GM21381 (cell line): ENCODE measurements at regions not wholly inside any gene's neighbourhood (a gene's known extent, or its start where the extent isn't known, plus 50 kb on each side); places are given as distances from the start of the nearest gene placed in this dataset.
A peak's percentile ranks its signal among the peaks of the same experiment; 100 is the strongest.
"Not testable (repeated sequence)": the region's sequence is repeated elsewhere in the genome, so short reads cannot be mapped to it uniquely, and the experiment has no call there.

Experiments
- ATAC-seq: cut with Tn5 transposase; IDR thresholded peaks from one replicate; pipeline ENCODE4 v1.9.1; 2021; ENCODE audit warnings: mild to moderate bottlenecking, moderate library complexity; ENCODE audit not compliant: unreplicated experiment

DNA sequence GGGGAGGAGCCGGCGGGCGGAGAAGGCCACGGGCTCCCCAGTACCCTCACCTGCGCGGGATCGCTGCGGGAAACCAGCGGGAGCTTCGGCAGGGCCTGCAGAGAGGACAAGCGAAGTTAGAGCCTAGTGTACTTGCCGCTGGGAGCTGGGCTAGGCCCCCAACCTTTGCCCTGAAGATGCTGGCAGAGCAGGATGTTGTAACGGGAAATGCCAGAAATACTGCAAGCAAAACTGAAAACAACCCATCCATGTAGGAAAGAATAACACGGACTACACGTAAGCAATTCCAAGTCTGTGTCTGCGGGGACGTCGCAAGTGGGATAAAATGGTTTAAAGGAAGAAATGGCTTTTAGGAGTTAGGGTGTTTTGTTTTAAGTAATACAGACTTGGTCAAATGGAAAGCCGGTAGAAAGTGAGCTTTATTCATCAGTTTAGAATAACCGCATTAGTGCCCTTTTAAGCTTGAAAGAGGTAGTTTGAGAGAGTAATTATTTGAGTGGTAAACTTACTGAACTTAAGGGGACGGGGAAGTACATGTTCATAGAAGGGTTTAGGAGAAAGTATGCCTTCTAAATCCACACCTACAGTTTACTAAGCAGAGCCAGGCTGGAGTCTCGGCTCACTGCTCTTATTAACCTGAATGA lies 121.3 kb upstream of the NIPA1 start:
- ATAC-seq = peak; percentile 27

DNA sequence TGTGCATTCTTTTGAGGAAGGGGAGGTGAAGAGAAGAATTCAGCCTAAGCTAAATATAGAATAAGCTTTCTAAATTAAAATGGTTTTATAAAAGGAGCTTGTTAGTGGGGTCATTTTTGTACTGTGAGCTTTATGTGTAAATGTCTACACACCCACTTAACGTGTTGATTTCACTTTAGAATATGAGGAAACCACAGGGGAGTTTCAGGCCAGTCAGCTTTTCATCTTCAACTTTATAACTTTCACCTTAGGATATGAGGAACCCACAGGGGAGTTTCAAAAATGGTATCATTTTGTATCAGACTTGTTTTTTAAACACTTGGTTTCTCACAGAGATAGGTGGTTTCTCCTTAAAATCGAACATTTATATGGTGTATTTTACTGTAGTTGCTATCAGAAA lies 120.7 kb upstream of the NIPA1 start:
- peak; percentile 20 for ATAC-seq

DNA sequence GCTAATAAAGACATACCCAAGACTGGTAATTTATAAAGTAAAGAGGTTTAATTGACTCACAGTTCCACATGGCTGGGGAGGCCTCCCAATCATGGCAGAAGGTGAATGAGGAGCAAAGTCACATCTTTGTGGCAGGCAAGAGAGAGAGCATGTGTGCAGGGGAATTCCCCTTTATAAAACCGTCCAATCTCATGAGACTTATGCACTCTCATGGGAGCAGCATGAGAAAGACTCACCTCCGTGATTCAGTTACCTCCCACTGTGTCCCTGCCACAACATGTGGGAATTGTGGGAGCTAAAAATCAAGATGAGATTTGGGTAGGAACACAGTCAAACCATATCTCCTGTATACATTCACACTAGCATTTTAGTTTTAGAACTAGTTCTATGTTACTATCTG lies 101.7 kb upstream of the NIPA1 start:
- ATAC-seq = not testable (repeated sequence)

DNA sequence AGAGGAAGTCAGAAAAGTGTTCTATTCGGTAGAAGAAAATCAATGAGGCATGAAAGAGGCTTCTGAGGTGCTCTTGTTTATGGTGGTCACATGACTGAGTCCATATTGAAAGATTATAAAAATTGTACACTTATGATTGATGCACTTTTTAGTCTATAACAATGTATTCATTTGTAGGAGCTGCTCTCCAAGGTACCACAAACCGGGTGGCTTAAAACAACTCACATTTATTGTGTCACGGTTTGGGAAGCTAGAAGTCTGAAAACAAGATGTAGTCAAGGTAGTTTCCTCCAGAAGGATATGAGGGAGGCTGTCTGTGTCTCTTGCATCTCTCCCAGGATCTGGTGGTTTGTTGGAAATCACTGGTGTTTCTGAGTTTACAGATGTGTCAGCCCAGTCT lies 86.6 kb upstream of the NIPA1 start:
- ATAC-seq = not testable (repeated sequence)

DNA sequence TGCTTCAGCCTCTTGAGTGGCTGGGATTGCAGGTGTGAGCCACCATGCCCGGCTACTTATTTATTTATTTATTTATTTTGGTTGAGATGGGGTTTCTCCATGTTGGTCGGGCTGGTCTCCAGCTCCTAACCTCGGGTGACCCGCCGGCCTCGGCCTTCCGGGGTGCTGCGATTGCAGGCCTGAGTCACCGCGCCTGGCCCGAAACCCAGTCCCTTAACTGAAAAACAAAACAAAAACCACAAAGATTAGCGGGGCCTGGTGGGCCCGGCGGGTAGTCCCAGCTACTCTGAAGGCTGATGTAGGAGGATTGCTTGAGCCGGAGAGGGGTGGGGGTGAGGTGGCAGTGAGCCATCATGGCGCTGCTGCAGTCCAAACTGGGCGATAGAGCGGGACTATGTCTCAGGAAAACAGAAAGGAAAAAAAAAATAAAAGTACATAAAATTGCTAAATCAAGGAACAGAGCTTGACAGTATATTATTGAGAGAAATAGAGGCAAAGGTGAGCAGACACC lies 75.6 kb upstream of the NIPA1 start:
- ATAC-seq = not testable (repeated sequence)

DNA sequence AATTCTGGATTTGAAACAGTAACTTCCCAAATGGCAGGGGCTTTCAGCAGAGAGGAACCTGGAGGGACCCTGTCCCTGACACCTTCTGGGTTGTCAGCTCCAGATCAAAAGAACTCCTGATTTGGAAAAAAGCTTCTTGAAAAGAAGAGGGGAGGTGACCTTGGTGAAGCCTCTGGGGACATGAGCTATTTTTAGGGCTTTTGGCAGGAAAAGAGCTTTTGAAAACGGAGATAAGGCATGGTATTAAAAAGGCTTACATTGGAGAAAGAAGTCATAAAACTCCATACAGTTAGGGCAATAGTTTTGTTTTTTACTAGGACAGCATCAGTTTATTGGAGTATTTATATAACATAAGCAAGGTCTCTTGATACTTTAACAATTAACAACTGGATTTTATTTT lies 72.5 kb upstream of the NIPA1 start:
- not testable (repeated sequence) for ATAC-seq

DNA sequence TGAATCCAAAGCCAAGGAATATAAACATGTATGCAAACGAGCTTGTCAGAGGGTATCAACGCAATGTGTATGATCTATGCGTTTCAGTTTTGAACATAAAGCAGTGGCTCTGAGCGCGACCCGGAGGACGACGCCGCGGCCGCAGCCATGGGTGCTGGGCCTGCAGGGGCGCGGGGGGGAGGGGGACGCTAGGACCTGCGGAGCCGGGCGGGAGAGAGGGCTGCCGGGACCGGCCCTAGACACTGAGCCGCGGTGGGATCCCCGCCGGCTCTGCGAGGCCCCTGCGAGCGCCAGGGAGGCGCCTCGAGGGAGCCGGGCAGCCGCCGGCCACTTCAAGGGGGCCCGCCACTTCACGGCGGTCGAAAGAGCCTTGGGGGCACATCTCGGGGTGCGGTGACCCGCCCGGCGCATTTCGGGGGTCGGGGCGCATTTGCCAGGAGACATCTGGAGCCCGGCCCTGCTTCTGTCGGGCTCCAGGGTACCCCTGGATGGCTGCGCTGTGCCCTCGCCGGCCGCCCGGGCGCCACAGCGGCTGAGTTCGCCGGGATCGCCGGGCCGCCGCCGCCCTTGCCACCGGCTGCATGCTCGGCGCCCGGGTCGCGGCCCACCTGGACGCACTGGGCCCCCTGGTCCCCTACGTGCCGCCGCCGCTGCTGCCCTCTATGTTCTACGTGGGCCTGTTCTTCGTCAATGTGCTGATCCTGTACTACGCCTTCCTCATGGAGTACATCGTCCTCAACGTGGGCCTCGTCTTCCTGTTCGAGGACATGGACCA lies 71.9 kb upstream of the NIPA1 start:
- not testable (repeated sequence) for ATAC-seq

DNA sequence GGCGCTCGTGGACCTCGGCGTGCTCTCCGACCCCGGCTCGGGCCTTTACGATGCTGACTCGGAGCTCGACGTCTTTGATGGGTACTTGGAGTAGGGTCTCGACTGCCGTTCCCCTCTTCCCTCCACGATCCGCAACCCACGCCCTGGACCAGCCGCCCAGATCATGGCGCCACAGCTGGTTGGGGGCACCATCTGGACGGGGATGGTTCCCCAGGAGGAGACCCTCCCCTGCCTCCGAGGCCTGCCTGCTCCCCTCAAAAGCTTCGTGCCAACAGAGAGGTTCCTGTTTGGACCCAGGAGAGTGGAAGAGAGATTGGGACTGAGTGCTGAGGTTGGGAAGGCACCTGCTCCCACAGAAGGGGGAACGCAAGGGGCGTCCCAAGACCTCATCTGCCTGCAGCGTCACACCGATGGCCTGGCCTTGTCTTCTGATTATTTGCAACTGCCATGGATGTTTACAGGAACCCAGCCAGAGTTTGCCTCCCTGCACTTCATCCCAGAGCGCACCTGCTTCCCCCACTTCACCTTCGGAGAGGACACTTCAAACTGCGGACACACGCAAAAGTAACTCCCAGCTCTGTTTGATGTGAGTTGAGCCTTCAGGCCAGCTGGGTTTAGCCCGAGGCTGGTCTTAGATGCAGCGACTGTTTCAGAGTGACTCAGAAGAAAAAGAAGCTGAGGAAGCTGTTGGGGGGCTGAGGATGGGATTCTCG lies 71.2 kb upstream of the NIPA1 start:
- not testable (repeated sequence) for ATAC-seq

DNA sequence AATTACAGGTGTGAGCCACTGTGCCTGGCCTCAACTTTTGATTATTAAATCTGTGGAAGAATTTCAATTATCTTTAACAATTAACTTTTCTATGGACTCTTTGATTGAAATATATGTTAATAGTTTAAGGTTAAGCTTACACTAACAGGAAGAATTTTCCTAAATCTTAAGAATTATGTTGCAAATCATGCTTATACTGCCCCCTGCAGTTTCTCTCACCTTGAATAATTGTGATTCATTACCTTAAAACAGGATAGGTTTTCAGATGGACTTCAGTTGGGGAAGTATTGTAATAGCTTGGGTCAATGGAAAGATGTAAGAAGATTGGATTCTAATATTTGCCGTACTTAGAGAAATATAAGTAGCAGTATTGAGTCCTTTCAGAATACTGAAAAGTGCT lies 66.5 kb upstream of the NIPA1 start:
- not testable (repeated sequence) for ATAC-seq

DNA sequence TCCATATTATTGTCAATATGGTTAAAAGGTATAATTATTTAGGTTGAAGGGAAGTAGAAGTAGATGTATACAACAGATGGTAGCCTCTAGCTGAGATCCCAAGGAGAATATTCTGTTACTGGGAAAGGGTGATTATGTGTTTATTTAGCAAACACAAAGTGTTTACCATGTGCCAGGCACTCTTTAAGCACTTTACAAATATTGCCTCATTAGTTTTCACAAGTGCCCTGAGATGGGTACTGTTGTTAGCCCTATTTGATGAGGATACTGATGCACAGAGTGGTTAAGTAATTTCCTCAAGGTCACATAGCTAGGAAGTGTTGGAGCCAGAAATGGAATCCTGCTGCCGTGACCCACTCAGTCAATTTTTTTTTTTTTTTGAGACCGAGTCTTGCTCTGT lies 60.3 kb upstream of the NIPA1 start:
- not testable (repeated sequence) for ATAC-seq

DNA sequence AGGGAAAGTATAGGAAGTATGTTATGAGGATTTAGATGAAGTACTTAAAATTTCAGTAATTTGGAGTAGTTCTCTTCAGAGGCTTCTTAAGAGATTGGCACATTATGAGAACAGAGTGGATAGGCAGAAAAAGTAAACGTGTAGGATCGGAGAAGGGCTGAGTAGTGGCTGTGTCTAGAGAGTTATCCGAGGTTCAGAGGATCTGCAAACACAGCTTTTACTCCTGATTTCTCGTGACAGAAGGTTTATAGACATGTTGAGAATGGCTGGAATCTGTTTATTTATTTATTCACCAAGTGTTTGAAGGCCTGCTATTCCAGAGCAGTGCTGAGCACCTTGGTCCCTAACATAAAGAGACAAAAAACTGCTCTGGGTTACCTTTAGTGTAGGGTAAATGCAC lies 51.4 kb upstream of the NIPA1 start:
- not testable (repeated sequence) for ATAC-seq

DNA sequence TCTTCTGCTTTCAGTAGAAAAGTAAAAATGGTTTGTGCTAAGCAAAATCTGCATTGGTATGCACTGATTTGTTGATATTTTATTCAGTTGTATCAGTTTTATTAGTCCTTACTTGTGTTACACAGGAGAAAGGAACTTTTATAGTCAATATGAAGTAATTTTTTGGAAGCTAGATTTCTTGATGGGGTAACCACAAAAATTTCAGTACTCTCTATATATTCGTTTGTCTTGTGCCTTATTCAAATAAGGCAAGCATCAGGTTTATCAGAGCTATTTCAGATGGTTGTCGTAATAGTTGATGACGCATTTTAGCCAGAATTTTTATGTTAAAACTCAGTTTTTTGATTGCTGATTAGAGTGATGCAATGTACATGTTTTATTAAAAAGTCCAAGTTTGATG lies 50.7 kb upstream of the NIPA1 start:
- ATAC-seq = no peak

DNA sequence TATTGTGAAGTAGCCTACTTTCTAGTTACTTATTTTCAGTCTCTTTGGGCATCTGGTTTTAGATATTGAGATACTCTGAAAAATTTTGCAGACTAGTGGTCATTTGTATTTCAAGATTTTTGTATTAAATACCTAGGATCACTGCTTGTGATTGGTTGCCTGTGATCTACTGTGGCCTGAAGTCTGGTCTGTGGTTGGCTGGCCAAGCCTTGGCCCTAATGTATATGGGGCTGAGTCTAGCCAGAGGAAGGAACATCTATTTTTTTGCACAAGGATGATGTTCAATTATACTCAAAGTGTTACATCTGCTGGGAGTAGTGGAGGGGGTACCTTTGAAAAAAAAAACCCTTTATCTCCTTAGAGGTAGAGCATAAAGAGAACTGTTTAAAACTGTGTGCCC lies 50.2 kb upstream of the NIPA1 start:
- not testable (repeated sequence) for ATAC-seq
